ENCODE measurements at regions not wholly inside any gene's neighbourhood (a gene's known extent, or its start where the extent isn't known, plus 50 kb on each side); places are given as distances from the start of the nearest gene placed in this dataset.

GRCh38 chr3:161558236-161558635 lies 61.6 kb downstream of the OTOL1 start:
- in situ Hi-C loops (cut with MboI) (no loop called here), intact Hi-C loops (cut with micrococcal nuclease) (no loop called here)
- H4K20me1 ChIP-seq (replicated peaks; ENCODE audit: control insufficient read depth, insufficient read depth, low read length) = no peaks in the 10 kb centered on the region
- no peak for ATAC-seq
- H3K36me3 ChIP-seq (ENCODE audit: control insufficient read depth, insufficient read depth, low read length) = no peaks in the 10 kb centered on the region
- POLR2A ChIA-PET = no interaction called here
- DNase-seq (ENCODE audit: extremely low read depth in 1 of 4, low spot score in 3 of 4) = no peak
- no peak overlapping the region for H3K4me2 ChIP-seq (ENCODE audit: insufficient read depth, low read length)
- H2AFZ ChIP-seq (ENCODE audit: low read depth, low read length) = no peak overlapping the region
- 0% methylated on average over 4 of the region's 4 CpGs for WGBS (ENCODE audit: insufficient coverage, low coverage, missing lambda C conversion rate)
- no peaks in the 10 kb centered on the region for H3K79me2 ChIP-seq (ENCODE audit: control insufficient read depth, insufficient read depth, low read length)
- FAIRE-seq = no peak
- CTCF ChIA-PET (ENCODE audit: low intra/inter-chr PET ratio) = no interaction called here
- no peaks in the 10 kb centered on the region for H3K9me3 ChIP-seq (replicated peaks; ENCODE audit: control insufficient read depth, insufficient read depth, low read depth, low read length)
- BruUV-seq (replicated peaks) = no TSS peak
- no peak for TF ChIP-seq NR2C1 (IDR thresholded peaks at IDR 0.05)
- no peak for TF ChIP-seq NR2C1 (tag; IDR thresholded peaks at IDR 0.05)
- no peak for TF ChIP-seq RBFOX2 (IDR thresholded peaks at IDR 0.05; ENCODE audit: low read depth, low read length)
- no peak for TF ChIP-seq L3MBTL2 (IDR thresholded peaks at IDR 0.05)
- TF ChIP-seq ZNF124 (CRISPR knock-in tag; IDR thresholded peaks at IDR 0.05) = no peak
- no peak for TF ChIP-seq ZNF165 (CRISPR knock-in tag; IDR thresholded peaks at IDR 0.05; ENCODE audit: borderline replicate concordance)
- TF ChIP-seq FIP1L1 (IDR thresholded peaks at IDR 0.05; ENCODE audit: low read depth, low read length, poor library complexity, severe bottlenecking) = no peak
- no peak for TF ChIP-seq ZNF263 (CRISPR knock-in tag; IDR thresholded peaks at IDR 0.05; ENCODE audit: borderline replicate concordance)
- no peak for TF ChIP-seq MEF2A (IDR thresholded peaks at IDR 0.05; ENCODE audit: control insufficient read depth, low read depth, low read length)
- TF ChIP-seq NR0B1 (IDR thresholded peaks at IDR 0.05; ENCODE audit: partially characterized antibody) = no peak
- TF ChIP-seq ZBTB34 (CRISPR knock-in tag; IDR thresholded peaks at IDR 0.05) = no peak
- no peak for TF ChIP-seq MBD1 (CRISPR knock-in tag; IDR thresholded peaks at IDR 0.05)
- TF ChIP-seq ZSCAN32 (CRISPR knock-in tag; IDR thresholded peaks at IDR 0.05) = no peak
- TF ChIP-seq MAFF (IDR thresholded peaks at IDR 0.05; ENCODE audit: low read length) = no peak
- no peak for TF ChIP-seq ZNF146 (CRISPR knock-in tag; IDR thresholded peaks at IDR 0.05; ENCODE audit: unreplicated experiment)
- no peak for TF ChIP-seq CBFB (CRISPR knock-in tag; IDR thresholded peaks at IDR 0.05)
- no peak for TF ChIP-seq GABPB2 (CRISPR knock-in tag; conservative IDR thresholded peaks at IDR 0.05)
- TF ChIP-seq SLC30A9 (CRISPR knock-in tag; IDR thresholded peaks at IDR 0.05) = no peak
- H3K9ac ChIP-seq (ENCODE audit: insufficient read depth in 1 of 2, low read depth in 2 of 2, low read length in 2 of 2) = no peak overlapping the region
- no peaks in the 10 kb centered on the region for H3K27me3 ChIP-seq (ENCODE audit: control insufficient read depth in 2 of 2, insufficient read depth in 2 of 2, low read length in 2 of 2)
- H3K9me1 ChIP-seq (ENCODE audit: control insufficient read depth, insufficient read depth, low read length) = no peaks in the 10 kb centered on the region
- H3K27ac ChIP-seq (ENCODE audit: extremely low read depth, low read depth, low read length) = no peak overlapping the region
- H3K4me3 ChIP-seq = no peak overlapping the region
- no peaks in the 10 kb centered on the region for H3K4me1 ChIP-seq (replicated peaks in 1 of 2; ENCODE audit: control insufficient read depth in 2 of 2, insufficient read depth in 2 of 2, low read length in 2 of 2)
